ENCODE measurements at regions not wholly inside any gene's neighbourhood (a gene's known extent, or its start where the extent isn't known, plus 50 kb on each side); places are given as distances from the start of the nearest gene placed in this dataset.

DNA sequence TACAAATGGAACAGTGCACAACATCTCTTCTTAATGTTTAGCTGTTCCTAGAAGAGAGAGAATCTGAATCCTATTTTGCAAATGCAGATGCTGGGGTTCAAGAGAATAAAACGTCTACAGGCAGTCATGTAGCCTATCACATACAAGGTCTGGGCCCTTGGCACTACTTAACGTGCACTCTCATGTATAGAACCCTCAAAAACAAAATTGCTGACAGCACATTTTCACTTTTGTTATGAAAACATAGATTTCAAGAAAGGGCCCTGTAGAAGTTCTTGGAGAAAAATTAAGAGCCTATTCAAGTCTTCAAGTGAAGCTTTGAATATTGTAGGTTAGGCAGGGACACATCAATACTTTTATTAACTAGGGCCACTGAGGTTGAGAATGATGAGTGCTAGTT is 504.3 kb upstream of the FAM98A start:
- no peak for DNase-seq (ENCODE audit: low read depth)

DNA sequence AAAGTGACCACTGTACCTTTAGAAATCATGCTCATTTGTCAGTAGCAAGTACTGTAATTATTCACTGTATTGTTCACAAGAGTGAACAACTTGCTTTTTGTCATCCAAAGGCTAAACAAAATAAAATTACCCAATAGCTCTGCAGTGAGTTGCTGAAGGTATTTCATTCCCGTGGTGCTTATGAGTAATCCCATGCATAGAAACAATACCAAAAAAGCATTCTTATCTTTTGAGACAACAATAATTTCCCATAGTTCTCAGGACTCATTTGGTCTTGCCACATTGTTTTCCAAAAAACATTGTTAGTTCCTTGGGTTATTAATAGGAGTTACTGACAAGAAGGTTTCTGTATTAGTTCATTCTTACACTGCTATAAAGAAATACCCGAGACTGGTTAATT is 503.2 kb upstream of the FAM98A start:
- DNase-seq (ENCODE audit: low read depth), result no peak

DNA sequence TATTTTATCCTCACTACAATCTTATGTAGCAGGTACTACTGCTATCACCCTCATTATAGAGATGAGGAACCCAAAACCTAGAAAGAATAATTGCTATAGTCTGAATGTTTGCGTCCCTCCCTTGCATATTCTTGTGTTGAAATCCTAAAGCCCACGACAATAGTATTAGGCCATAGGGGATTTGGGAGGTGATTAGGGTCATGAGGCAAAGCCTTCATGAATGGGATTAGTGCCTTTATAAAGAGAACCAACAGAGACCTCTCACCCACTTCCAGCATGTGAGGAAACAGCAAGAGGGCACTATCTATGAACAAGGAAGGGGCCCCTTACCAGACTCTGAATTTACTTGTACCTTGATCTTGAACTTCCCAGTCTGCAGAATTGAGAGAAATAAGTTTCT is 500.3 kb upstream of the FAM98A start:
- DNase-seq (ENCODE audit: low read depth), result no peak

DNA sequence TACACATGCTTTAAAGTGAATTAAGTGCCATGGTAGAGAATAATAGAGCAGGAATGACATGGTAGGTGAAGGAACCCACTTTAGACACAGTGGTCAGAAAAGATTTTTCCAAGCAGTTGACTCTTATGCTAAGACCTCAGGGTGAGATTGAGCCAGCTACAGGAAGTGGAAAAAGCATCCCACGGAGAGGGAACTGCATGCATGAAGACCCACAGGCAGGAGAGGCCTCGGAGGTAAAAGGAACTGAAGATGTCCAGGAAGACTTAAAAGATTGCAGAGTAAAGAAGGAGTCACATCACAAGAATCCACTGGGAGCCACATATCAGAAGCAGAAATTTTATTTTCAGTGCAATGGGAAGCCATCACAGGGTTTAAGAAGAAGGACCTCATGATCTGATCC is 499.2 kb upstream of the FAM98A start:
- DNase-seq (ENCODE audit: low read depth), result no peak

DNA sequence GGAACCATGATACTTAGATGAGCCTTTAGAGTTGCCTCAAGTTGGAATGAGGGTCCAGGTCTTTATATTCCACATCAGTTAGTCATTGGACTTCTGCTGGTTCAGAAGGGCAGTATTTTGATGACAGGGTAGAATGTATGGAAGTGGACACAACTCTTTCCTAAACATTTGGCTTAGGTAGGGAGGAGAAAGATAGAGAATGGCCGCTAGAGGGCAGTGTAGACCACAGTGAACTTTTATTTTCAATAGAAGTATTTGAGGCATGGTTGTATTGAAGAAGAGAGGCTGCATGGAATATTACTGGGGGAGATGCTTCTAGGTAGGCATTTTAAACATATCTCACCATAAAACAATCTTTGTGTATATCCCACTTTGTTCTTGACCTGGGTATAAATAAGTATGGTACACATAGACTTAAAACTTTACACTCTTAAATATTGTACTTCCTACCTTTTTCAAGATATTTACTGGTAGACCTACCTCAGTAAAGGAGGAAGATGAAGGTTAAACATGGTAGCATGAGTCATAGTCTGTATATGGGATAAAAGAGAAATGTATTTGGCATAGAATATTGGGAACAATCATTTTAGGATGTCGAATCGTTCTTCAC is 497.6 kb upstream of the FAM98A start:
- DNase-seq (ENCODE audit: low read depth), result peak; percentile 32

DNA sequence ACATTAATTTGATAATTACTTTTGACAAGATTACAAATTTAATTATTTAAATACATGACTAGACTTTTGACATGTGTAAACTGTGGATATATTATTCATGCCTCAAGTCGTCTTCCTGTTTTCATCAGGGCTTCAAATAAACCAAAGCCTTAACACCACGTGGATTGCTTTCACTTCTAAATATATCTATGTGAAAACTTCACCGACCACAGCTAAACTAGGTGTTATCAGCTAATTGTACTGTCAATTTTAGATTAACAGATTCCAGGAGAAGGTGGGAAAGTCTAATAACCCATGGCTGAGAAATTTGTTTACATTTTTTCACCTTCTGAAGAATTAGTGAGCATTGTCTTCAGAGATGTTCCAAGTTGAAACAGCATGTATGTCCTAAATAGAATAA is 494.7 kb upstream of the FAM98A start:
- no peak for DNase-seq (ENCODE audit: low read depth)

DNA sequence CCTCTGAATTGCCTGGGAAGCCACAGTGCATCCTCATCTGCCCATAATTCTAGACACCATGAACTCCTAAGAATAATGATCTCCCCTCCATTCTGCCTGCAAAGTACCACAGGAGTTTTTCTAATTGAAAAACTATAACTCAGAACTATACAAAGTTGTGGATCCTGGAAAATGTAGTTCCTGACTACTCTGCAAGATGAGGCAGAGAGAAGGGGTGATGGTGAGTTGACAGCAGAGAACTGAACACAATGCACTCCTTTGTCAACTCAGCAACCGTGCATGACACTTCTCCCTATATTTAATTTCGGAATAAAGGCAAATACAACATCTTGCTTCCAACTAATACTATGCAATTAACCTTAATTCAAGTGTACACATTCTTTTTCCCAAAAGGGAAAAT is 471.1 kb upstream of the FAM98A start:
- no peak for DNase-seq (ENCODE audit: low read depth)

DNA sequence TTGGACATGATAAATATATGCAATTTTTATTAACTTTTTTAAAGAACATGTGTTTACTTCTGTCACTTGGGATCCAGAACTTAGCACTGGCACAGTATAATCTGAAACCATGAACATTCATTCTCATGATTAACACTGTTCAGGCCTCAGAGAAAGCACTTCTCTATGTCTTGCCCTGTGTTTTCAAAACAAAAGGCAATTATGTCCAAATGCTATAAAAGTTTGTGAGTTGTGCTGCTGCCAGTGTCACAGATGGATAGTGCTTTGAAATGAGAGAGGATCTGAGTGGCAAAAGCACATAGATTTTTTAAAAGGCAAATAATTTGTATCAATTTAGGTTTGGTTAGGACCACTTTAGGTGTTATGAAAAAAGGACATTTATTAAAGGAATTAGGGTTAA is 470.5 kb upstream of the FAM98A start:
- DNase-seq (ENCODE audit: low read depth), result no peak

DNA sequence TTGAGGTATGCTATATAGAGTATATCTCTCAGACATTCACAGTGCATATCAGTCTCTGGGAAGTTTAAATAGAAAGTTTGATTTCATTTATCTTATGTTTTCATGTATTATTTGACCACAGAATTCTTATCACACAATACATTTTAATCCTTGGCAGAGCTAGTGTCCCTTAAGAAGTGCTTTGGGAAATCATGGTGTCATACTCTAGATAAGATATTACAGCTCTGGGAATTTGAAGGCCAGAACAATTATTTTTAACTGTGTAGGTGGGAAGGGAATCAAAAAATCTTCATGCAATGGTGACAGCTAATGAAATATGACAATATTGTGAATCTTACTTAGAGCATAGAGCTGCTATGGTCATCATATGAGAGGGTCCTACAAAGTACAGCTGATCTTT is 451.3 kb upstream of the FAM98A start:
- DNase-seq (ENCODE audit: low read depth), result no peak

DNA sequence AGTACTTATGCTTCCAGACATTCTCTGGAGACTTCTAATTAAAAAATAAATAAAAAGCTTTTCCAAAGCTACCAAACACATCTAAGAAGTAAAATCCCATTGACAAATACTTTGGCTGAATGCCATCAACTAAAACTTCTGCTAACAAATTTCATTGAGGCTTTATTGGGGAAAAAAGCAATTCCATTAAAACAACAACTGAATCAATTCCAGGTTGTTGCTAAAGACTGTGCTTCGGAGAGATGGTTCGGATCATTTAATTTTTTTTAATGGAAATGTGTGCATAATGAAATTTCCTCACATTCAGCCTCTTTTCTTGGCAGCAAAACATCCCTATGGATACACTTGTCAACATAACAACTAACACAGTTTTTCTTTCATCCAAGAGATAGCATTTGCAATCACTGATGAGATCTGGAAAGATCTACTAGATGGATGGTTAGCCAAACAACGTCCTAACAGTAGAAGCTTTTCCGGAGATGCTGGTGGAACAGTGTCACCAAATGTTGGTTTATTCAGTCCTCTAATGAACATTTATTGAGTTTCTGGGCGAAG is 446.1 kb upstream of the FAM98A start:
- DNase-seq (ENCODE audit: low read depth), result no peak

DNA sequence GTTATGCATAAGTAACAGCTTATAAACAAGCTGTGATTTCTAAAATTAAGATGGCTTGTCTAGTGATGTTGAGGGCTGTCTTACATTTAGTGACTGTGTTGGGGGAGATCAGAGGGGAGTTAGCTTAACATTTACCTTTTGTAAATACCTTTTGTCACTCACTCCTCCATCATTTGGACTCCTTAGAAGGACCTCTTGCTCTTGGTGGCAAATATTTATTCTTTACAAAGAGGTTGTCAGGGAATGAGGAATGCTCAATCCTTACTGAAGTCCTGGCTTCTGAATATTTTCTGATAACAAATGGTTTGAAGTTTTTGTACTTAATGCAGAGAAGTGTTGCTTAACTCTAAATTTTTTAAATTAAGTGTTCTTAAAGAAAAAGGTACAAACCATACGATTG is 438.8 kb upstream of the FAM98A start:
- DNase-seq (ENCODE audit: low read depth), result no peak

DNA sequence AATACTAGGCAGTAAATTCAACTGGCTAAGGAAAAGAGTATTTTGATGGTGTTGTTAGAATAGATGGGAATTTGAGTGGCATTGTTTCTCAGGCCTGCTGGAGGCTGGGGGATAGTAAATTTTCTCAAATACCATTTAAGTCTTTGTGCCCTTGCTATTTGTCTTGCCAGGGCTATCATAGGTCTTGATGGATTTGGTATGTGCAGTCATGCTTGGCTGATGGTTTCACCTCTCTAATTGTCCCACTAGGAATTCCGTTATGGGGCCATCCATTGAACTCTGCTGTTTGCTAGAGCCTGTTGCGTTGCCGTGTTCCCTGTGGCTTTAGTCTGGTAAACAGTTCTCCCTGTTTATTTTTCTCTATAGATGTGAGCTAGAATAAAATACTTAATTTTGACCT is 438.1 kb upstream of the FAM98A start:
- no peak for DNase-seq (ENCODE audit: low read depth)

DNA sequence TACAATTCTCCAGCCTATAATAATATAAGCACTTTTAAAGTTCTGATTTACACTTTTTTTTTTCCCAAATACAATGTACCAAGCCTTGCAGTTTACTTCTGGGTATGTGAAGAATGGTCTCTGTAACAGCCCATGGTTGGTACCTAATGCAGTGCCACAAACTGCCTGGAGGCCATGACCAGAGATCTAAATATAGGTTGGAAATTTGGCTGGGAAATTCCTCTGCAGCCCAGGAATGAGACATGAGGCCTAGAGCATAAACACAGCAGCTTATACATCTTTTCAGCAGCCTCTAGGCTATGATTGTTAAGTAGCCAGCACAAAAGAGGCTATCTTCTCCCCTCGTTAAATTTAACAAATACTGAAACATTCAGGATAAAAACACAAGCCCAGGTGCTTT is 432.0 kb upstream of the FAM98A start:
- DNase-seq (ENCODE audit: low read depth), result no peak

DNA sequence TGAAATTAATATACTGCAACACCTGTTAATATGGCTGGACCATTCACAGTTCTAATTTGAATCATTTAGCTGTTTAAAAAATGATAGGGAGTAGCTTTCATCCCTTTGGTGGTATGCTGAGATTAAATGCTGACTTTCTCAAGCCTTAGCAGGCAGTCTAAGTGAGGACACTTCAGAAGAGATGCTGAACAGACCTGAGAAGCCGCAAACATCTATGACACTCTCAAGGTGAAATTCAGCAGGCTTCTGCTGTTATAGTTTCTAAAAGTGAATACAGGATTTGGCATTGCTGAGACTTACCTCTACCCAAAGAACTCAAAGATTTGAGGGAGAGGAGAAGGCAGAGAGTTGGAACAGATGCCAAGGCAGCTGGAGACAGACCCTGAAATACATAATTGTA is 431.2 kb upstream of the FAM98A start:
- no peak for DNase-seq (ENCODE audit: low read depth)

DNA sequence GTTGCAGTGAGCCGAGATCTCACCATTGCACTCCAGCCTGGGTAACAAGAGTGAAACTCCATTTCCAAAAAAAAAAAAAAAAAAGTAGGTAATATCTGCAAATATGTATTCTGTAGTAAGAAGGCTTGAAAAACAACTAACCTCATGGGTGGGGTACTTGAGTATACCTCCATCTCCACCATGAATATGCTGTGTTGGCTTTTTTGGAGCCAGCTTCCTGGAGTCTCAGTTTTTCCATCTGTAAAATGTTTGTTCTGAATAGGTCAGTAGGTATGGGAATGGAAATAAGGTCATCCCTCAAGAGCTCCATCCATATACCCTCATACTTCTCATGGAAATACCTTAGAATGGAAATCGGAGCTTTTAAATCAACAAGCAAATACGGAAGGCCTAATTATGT is 430.0 kb upstream of the FAM98A start:
- DNase-seq (ENCODE audit: low read depth), result no peak

DNA sequence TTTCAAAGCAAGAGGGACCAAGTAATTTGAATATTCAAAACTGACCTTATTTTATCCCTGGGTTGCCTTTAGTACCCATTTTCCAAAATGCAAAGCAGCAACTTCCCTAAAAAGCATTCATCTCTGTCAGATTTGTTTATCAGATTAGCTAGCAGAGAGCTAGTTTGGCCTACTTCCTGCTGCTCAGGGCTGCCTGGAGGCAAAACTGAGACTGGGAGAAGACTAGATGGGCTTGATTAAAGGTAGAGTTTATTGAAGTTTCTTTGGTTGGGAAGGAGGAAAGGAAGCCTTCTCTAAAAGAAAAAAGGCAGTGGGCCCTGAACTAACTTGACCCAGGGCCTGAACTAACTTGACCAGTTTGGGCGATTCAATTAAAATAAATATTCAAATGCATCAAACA is 426.1 kb upstream of the FAM98A start:
- no peak for DNase-seq (ENCODE audit: low read depth)

DNA sequence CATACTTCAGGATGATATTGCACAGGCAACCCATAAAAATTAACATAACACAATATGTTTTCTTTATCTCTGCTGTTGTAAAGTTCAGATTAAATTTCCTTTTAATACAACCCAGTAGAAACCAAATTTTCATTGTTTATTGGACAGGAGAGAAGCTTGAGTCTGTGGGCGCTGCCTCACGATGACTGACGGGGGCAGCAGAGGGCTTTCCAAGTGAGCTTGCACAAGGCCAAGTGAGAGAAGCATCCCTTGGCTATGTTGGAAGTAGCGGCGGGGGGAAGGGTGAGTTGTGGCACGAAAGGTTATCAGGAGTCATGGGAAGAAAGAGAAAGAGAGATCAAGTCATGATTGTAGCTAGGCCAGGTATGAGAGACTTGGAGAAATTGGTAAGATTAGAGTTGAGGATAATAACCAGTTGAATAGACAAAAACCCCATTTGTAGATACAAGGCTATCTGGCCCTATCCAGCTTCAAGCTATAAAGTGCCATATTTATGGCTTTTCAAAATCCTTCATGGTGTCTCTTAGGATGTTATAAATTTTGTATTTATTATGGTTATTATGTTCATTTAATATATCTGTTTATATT is 413.7 kb upstream of the FAM98A start:
- no peak for DNase-seq (ENCODE audit: low read depth)

DNA sequence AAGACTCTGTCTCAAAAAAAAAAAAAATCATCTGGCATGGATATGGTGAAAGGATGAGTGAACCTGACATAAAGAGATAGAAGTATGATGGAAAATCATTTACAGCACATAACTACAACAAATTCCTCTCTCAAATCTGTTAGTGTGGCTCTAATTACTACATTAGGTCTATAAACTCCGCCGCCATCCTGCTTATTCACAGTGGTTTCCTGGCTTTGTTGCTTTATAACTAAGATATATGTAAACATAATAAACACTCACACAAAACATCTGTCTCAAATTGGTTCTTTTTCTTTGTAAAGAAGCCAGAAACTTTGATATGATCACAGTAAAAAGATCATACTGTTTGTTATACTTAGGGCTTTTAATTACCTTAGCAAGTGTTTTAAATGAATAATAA is 412.6 kb upstream of the FAM98A start:
- DNase-seq (ENCODE audit: low read depth), result no peak

DNA sequence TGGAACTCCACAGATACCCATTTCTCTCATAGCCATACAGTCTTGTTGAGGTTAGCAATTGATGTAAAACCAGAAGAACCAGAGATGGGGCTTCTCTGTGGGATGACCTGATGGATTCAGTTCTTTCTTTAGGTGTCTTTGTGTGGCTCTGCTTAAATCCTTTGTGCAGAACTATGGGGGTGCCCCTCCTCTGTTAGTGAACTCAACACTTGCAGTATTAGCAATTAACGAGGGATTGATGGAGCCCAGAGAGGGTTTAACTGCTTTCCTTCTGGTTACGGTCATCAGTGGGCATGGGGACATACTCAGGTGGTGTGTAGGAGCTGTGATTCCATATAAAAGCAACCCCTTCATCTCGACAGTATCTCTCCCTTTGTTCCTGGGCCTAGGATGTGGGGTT is 406.8 kb upstream of the FAM98A start:
- DNase-seq (ENCODE audit: low read depth), result no peak

DNA sequence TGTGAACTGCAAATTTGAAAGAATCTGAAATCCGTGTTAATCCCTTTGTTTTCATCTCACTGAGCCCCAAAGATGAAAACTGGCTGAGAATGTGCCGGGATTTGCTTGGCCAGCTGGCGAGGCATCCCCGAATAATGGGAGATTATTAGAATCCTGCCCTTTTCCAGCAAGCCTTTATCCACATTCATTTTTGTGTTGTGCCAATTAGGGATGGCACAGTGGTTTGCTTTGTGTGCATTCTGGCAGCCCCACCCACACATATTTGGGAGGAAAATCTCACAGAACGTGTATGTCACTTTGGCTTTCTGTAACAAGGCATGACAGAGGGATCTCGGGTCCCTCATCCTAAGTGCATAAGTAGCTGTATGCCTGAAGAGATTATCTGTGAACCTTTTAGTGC is 405.8 kb upstream of the FAM98A start:
- no peak for DNase-seq (ENCODE audit: low read depth)

DNA sequence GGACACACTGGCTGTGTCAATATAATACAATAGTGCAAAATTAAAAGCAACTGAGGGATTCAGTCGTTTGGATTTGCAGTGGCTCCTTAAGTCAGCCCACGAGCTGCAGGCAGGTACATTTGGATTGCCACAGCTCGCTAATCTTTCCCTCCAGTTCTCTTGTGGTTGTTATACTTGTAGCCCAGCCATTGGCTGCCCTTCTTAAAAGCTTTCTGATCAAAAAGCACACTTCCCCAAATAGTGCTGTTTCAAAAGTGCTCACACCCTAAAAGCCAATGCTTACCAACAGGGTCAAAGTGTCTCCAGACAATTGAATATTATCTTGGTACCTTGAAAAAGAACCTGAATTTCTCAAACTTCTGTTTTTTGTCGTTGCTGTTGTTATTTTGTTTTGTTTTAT is 404.7 kb upstream of the FAM98A start:
- DNase-seq (ENCODE audit: low read depth), result no peak

DNA sequence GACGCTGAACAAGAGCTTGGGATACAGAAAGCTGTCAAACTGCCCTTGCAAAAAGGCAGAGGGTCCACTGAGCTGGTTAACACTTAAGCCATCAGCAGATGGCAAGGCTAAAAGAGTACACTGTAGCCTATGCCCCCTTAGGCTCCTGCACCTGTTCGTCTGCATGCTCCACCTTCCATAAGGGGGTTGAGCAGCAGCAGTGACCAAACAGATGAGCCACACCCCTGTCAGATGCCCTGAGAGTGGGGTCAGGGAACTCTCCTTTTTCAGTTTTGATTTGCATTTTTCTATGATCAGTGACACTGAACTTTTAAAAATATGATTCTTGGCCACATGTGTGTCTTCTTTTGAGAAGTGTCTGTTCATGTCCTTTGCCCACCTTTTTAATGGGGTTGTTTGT is 402.5 kb upstream of the FAM98A start:
- DNase-seq (ENCODE audit: low read depth), result no peak

DNA sequence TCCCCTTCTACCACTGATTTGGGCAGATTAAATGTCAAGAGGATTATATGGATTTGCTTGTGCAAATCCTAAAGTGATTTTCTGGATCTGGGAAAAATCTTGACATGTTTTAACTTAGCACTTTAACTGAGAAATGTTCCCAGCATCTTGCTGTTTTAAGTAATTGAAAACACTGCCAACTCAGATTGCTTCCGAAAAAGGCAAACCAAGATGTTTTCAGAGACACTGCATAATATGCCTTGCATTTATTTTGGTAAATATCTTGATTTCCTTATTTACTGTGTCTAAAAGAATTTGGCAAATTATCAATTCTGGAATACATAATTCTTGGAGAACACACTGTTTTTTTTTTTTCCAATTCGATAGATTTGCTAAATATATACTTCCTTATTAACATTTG is 385.0 kb upstream of the FAM98A start:
- DNase-seq (ENCODE audit: low read depth), result no peak

DNA sequence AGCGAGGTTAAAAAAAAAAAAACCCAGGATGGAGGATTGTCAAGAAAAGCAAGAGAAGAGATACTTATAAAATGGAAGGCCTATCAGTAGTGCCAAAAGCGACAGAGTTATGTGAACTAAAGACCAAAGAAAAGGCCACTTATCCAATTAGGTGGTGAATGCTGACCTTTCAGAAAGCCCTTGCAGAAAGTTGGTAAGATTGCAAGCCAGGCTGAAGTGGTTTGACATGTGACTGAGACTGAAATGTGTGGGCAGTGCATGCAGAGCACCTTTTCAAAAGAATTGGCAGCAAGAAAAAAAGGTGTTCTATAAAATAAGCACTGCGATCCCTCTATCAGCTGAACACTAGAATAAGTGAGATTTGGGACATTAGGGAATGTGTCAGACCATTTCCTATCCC is 379.4 kb upstream of the FAM98A start:
- DNase-seq (ENCODE audit: low read depth), result no peak
